ENCODE measurements at regions not wholly inside any gene's neighbourhood (a gene's known extent, or its start where the extent isn't known, plus 50 kb on each side); places are given as distances from the start of the nearest gene placed in this dataset.

- no TSS peak for BruUV-seq (replicated peaks)
- intact Hi-C loops (cut with micrococcal nuclease; ENCODE audit: unreplicated experiment): no loop called here
- no peaks in the 10 kb centered on the region for H3K79me2 ChIP-seq (ENCODE audit: insufficient read depth, low read depth, low read length)
- 0 out of 2 replicates have a peak overlapping the region, but pooled peaks have one; percentile 32 for H2AFZ ChIP-seq (ENCODE audit: low read length)
- TF ChIP-seq EZH2phosphoT487 (IDR thresholded peaks at IDR 0.05; ENCODE audit: borderline replicate concordance, low read depth, low read length) (no peak), CTCF (conservative IDR thresholded peaks at IDR 0.05; ENCODE audit: low read length) (peak; percentile 51)
- CTCF ChIA-PET (ENCODE audit: unreplicated experiment): no interaction called here
- H3K27ac ChIP-seq (ENCODE audit: low read depth, low read length, poor library complexity, severe bottlenecking): no peak overlapping the region
- H3K36me3 ChIP-seq (ENCODE audit: insufficient read depth, low read length): no peaks in the 10 kb centered on the region
- H3K9me3 ChIP-seq (ENCODE audit: low read length): no peaks in the 10 kb centered on the region
- H4K20me1 ChIP-seq (ENCODE audit: insufficient read depth, low read length): no peaks in the 10 kb centered on the region
- H3K4me3 ChIP-seq (ENCODE audit: low read depth, low read length, poor library complexity, severe bottlenecking): no peak overlapping the region
- no peaks in the 10 kb centered on the region for H3K9me2 ChIP-seq (ENCODE audit: insufficient read depth, low read length)
- peak; percentile 4 for DNase-seq (ENCODE audit: low spot score)
- no peak overlapping the region for H3K4me2 ChIP-seq (ENCODE audit: low read length)
- H3K4me1 ChIP-seq (ENCODE audit: insufficient read depth, low read length, poor library complexity, severe bottlenecking): no peaks in the 10 kb centered on the region
- POLR2A ChIA-PET: interaction anchor here (0.6 kb wide), 1 partner anchor 133 kb away, joined by 3 read pairs; no protein-coding TSS in a partner anchor
Observed at GRCh38 chr7:18151422-18151821, 123.8 kb upstream of the PRPS1L1 start.

- no peak overlapping the region for H3K4me3 ChIP-seq (ENCODE audit: low read depth, low read length, poor library complexity, severe bottlenecking)
- CTCF ChIA-PET (ENCODE audit: unreplicated experiment): no interaction called here
Observed at GRCh38 chr7:18153183-18153748, 125.6 kb upstream of the PRPS1L1 start.

More at GRCh38 chr7:18153183-18153748, 125.6 kb upstream of the PRPS1L1 start:
- TF ChIP-seq EZH2phosphoT487 (IDR thresholded peaks at IDR 0.05; ENCODE audit: borderline replicate concordance, low read depth, low read length) (no peak), CTCF (conservative IDR thresholded peaks at IDR 0.05; ENCODE audit: low read length) (no peak)
- intact Hi-C loops (cut with micrococcal nuclease; ENCODE audit: unreplicated experiment): no loop called here
- Histone ChIP-seq H3K4me1 (ENCODE audit: insufficient read depth, low read length, poor library complexity, severe bottlenecking) (no peaks in the 10 kb centered on the region), H3K9me2 (ENCODE audit: insufficient read depth, low read length) (no peaks in the 10 kb centered on the region), H3K27ac (ENCODE audit: low read depth, low read length, poor library complexity, severe bottlenecking) (no peak overlapping the region), H3K4me2 (ENCODE audit: low read length) (no peak overlapping the region), H2AFZ (ENCODE audit: low read length) (no peak overlapping the region), H3K36me3 (ENCODE audit: insufficient read depth, low read length) (no peaks in the 10 kb centered on the region), H4K20me1 (ENCODE audit: insufficient read depth, low read length) (no peaks in the 10 kb centered on the region), H3K79me2 (ENCODE audit: insufficient read depth, low read depth, low read length) (no peaks in the 10 kb centered on the region), H3K9me3 (ENCODE audit: low read length) (no peaks in the 10 kb centered on the region)
- POLR2A ChIA-PET: no interaction called here
- BruUV-seq (replicated peaks): no TSS peak
- no peak for DNase-seq (ENCODE audit: low spot score)
